ENCODE measurements at regions not wholly inside any gene's neighbourhood (a gene's known extent, or its start where the extent isn't known, plus 50 kb on each side); places are given as distances from the start of the nearest gene placed in this dataset.

GRCh38 chr11:69348414-69349235 is 54.7 kb downstream of the MYEOV start:
- H3K9me3 Mint-ChIP-seq: peaks cover 8% of the 10 kb centered on the region
- H3K4me1 Mint-ChIP-seq (ENCODE audit: low read depth): peaks cover 5% of the 10 kb centered on the region
- H3K4me3 Mint-ChIP-seq: no peak overlapping the region

DNA sequence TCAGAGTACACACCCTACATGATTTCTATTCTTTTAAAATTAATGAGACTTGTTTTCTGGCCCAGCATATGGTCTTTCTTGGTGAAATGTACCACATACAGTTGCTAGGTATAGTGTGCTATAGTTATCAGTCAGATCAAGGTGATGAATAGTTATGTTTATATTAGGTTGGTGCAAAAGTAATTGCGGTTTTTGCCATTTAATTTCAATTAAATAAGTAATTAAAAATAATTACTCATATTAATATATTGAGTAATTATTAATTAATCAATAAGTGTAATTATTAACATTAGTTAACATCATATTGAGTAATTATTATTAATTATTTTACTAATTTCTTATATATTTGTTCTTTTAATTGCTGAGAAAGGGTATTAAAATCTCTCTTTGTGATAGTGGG is 56.1 kb downstream of the MYEOV start:
- Mint-ChIP-seq H3K9me3 (peaks cover 8% of the 10 kb centered on the region), H3K4me3 (no peak overlapping the region), H3K4me1 (ENCODE audit: low read depth) (peaks cover 5% of the 10 kb centered on the region), H3K36me3 (ENCODE audit: low read depth) (no peaks in the 10 kb centered on the region), H3K27ac (no peak overlapping the region), H3K27me3 (ENCODE audit: low read depth) (peaks cover 12% of the 10 kb centered on the region)

More at GRCh38 chr11:69348414-69349235, 54.7 kb downstream of the MYEOV start:
- H3K27me3 Mint-ChIP-seq (ENCODE audit: low read depth): peaks cover 12% of the 10 kb centered on the region
- no peak overlapping the region for H3K27ac Mint-ChIP-seq
- H3K36me3 Mint-ChIP-seq (ENCODE audit: low read depth): no peaks in the 10 kb centered on the region

GRCh38 chr11:69350596-69350995 is 56.6 kb downstream of the MYEOV start:
- Mint-ChIP-seq H3K27ac (no peak overlapping the region), H3K9me3 (peaks cover 8% of the 10 kb centered on the region), H3K4me1 (ENCODE audit: low read depth) (peaks cover 5% of the 10 kb centered on the region), H3K36me3 (ENCODE audit: low read depth) (no peaks in the 10 kb centered on the region), H3K4me3 (no peak overlapping the region), H3K27me3 (ENCODE audit: low read depth) (peaks cover 12% of the 10 kb centered on the region)

GRCh38 chr11:69351460-69351859 is 57.5 kb downstream of the MYEOV start:
- peaks cover 5% of the 10 kb centered on the region for H3K4me1 Mint-ChIP-seq (ENCODE audit: low read depth)
- no peak overlapping the region for H3K27ac Mint-ChIP-seq
- H3K4me3 Mint-ChIP-seq: no peak overlapping the region
- H3K27me3 Mint-ChIP-seq (ENCODE audit: low read depth): peaks cover 8% of the 10 kb centered on the region
- H3K9me3 Mint-ChIP-seq: peaks cover 8% of the 10 kb centered on the region
- no peaks in the 10 kb centered on the region for H3K36me3 Mint-ChIP-seq (ENCODE audit: low read depth)

DNA sequence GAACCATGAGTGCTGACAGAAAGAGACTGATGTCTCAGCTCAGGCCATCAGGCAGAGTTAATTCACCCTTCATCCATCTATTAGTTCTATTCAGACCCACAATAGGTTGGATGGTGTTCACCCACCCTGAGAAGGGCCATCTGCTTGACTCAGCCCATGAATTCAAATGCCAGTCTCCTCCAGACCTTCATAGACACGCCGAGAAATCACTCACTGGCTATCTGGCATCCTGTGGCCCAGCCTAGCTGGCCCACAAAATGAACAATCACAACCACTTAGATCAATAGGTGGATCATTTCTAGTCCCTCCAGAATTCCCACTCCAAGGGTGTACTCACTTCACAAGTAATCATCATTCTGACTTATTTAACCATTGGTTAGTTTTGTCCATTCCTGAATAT is 58.2 kb downstream of the MYEOV start:
- Mint-ChIP-seq H3K36me3 (ENCODE audit: low read depth) (no peaks in the 10 kb centered on the region), H3K9me3 (peaks cover 8% of the 10 kb centered on the region), H3K4me3 (no peak overlapping the region), H3K4me1 (ENCODE audit: low read depth) (peaks cover 5% of the 10 kb centered on the region), H3K27me3 (ENCODE audit: low read depth) (peaks cover 7% of the 10 kb centered on the region), H3K27ac (no peak overlapping the region)

DNA sequence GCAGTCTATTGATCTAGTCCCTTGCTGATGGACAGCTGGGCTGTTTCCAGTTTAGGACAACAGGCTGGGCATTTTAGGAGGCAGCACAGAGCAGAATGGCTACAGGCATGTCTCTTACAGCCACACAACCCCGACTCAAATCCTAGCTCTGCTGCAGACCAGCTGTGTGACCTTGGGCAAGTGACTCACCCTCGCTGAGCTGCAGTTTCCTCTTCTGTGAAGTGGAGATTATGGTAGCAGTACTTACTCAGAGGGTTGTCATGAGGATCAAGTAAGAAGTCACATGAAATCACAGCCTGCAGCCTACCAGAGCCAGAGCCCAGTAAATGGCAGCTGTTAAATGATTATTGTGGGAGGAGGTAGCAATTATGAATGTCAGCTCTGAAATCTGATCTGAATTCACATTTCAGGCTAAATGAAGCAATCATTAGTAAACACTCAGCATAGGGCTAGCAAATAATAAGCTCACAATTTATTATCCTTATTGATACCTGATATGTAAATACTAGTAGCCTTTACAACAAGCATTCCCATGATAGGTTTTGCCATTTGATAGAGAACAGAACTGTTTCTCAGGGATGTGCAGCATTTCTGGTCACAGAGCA is 58.9 kb downstream of the MYEOV start:
- Mint-ChIP-seq H3K27ac (no peak overlapping the region), H3K9me3 (peaks cover 8% of the 10 kb centered on the region), H3K36me3 (ENCODE audit: low read depth) (no peaks in the 10 kb centered on the region), H3K27me3 (ENCODE audit: low read depth) (peaks cover 5% of the 10 kb centered on the region), H3K4me3 (no peak overlapping the region), H3K4me1 (ENCODE audit: low read depth) (peaks cover 5% of the 10 kb centered on the region)

DNA sequence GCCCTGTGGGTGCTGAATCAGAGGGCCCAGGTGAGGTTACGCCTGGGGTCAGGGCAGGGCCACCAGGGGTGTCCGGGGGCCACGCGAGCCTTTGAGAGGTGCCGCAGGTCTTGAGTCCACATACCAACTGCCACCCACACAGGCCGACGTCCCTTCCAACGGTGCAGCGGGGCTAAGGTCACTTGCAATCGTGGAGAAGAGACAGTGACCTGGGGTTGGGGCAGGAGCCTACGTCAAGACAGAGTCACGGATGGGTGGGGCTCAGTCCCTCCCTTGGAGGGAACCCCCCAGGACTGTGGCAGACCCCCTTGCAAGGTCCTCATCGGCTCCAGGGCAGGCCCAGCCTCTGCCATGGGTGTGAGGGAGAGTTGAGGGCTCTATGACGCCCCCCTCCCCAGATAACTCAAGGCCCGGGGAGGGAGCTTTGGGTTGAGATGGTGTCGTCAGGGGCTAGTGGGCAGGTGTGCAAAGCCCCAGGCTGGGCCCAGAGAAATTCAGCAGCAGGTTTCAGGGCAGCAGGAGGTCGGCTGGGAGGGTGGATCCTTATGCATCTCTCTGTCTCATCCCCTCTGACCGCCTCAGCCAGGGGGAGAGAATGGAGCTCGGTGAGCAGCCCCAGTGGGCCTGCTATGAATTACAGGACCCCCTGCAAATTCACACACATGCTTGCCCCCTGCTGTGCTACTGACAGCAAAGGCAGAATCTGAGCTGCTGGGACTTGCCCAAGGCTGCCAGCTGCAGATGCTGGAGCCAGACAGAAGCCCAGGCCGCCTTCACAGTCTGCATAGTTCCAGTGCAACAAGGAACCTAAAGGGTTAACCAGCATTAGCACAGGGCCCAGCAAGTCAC is 60.0 kb downstream of the MYEOV start:
- peaks cover 4% of the 10 kb centered on the region for H3K9me3 Mint-ChIP-seq
- peaks cover 4% of the 10 kb centered on the region for H3K27me3 Mint-ChIP-seq (ENCODE audit: low read depth)
- no peaks in the 10 kb centered on the region for H3K36me3 Mint-ChIP-seq (ENCODE audit: low read depth)
- H3K27ac Mint-ChIP-seq: no peak overlapping the region
- H3K4me3 Mint-ChIP-seq: no peak overlapping the region
- peaks cover 5% of the 10 kb centered on the region for H3K4me1 Mint-ChIP-seq (ENCODE audit: low read depth)

DNA sequence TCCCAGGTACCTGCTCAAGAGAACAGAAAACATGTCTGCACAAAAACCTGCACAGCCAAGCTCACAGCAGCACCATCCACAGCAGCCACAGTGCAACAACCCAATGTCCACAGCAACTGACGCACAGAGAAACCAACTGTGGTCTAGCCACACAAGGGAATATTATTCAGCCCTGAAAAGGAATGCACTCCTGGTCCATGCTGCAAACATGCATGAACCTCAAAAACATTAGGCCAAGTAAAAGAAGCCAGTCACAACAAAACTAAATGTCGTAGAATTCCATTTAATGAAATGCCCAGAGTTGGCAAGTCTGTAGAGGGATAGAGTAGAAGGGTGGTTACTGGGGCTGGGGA is 60.6 kb downstream of the MYEOV start:
- H3K36me3 Mint-ChIP-seq (ENCODE audit: low read depth): no peaks in the 10 kb centered on the region
- H3K4me1 Mint-ChIP-seq (ENCODE audit: low read depth): peaks cover 5% of the 10 kb centered on the region
- no peak overlapping the region for H3K4me3 Mint-ChIP-seq
- H3K27me3 Mint-ChIP-seq (ENCODE audit: low read depth): peaks cover 3% of the 10 kb centered on the region
- H3K27ac Mint-ChIP-seq: no peak overlapping the region
- peaks cover 3% of the 10 kb centered on the region for H3K9me3 Mint-ChIP-seq

DNA sequence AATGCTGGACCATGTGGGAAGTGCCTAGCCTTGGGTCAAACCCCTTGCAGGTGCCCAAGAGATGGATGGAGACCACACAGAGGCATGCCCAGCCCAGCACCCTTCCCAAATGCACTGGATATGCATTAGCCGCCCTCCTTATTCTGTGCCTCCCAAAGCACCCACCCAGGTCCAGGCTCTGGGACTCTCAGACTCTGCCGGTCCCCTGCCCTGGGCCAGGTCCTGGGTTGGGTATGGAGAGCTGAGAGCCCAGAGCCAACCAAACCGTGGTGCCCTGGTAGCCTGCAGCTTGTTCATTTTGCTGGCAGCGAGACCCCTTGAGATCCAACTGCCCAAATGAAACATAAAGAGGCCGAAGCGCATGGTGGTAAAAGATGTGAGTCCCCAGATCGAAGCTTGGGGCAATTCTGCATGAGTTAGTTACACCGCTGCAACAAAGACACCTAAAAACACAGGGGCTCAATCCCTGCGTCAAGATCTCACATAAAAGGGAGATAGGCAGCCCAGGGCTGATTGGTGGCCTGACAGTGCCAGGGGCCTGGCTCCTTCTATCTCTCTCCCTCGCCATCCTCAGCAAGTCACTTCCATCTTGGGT is 61.5 kb downstream of the MYEOV start:
- peaks cover 4% of the 10 kb centered on the region for H3K9me3 Mint-ChIP-seq
- H3K4me3 Mint-ChIP-seq: no peak overlapping the region
- H3K36me3 Mint-ChIP-seq (ENCODE audit: low read depth): no peaks in the 10 kb centered on the region
- H3K27me3 Mint-ChIP-seq (ENCODE audit: low read depth): no peaks in the 10 kb centered on the region
- H3K4me1 Mint-ChIP-seq (ENCODE audit: low read depth): peaks cover 5% of the 10 kb centered on the region
- H3K27ac Mint-ChIP-seq: no peak overlapping the region

DNA sequence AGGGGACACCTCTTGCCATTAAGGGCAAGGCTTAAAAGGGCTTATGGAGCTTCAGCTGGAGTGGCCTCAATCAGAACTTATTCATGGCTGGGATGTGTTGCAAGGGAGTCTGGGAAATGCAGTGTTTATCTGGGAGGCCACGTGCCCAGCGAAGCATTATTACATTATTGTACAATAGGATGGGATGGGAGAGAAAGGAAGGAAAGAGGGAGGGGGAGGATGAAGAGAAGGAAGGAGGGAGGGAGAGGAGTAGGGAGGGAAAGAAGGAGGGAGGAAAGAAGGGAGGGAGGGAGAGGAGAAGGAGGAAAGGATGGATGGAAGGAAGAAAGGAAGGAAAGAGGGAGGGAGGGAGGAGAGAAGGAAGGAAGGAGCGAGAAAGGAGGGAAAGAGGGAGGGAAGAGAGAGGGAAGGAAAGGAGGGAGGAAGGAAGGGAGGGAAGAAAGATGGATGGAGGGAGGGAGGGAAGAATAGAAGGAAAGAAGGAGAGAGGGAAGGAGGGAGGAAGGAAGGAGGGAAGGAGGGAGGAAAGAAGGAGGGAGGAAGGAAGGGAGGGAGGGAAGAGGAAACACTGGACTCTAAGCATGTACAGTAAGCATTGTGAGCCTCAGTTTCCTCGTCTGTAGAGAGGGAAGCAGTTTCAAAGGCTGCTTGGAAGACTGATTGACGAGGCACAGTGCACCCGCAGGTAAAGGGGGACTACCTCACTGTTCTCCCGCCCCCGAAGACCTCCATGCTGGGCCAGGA is 62.2 kb downstream of the MYEOV start:
- Mint-ChIP-seq H3K27ac (no peak overlapping the region), H3K36me3 (ENCODE audit: low read depth) (no peaks in the 10 kb centered on the region), H3K4me1 (ENCODE audit: low read depth) (peaks cover 5% of the 10 kb centered on the region), H3K4me3 (no peak overlapping the region), H3K9me3 (peaks cover 4% of the 10 kb centered on the region), H3K27me3 (ENCODE audit: low read depth) (no peaks in the 10 kb centered on the region)

DNA sequence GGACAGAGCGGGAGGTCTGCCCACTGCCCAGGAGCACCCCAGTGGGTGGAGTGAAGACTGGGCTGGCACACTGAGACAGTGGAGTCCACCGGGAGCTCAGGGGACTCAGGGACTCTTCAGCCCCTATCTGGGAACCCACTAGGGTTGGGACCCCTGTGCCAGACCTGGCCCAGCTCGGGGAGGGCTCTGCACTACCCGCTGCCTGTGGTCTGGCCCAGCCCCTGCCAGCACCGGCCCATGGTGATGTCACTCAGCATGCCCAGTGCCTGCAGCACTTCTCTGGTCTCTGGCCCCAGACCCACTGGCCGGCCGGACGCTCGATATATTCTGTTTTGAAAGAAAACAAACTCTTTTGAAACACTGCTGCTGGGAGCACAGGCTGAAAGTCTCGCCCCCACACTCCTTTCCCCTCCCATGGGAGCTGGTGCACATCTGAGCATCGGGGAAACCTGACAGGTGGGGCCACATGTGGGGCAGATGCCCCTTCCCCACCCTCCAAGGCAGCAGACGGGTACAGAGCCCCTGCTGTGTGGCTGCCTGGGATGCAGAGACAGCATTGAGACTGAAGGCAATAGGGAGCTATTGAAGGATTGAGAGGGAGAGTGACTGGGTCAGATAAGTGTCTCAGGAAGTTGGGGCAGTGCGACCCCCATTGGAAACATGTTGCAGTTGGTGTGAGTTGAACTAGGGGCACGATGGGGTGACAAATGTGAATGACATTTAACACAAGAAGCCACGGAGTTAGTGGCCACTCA is 62.9 kb downstream of the MYEOV start:
- H3K36me3 Mint-ChIP-seq (ENCODE audit: low read depth): no peaks in the 10 kb centered on the region
- no peak overlapping the region for H3K4me3 Mint-ChIP-seq
- no peak overlapping the region for H3K27ac Mint-ChIP-seq
- peaks cover 3% of the 10 kb centered on the region for H3K27me3 Mint-ChIP-seq (ENCODE audit: low read depth)
- H3K4me1 Mint-ChIP-seq (ENCODE audit: low read depth): peaks cover 5% of the 10 kb centered on the region
- peaks cover 4% of the 10 kb centered on the region for H3K9me3 Mint-ChIP-seq

DNA sequence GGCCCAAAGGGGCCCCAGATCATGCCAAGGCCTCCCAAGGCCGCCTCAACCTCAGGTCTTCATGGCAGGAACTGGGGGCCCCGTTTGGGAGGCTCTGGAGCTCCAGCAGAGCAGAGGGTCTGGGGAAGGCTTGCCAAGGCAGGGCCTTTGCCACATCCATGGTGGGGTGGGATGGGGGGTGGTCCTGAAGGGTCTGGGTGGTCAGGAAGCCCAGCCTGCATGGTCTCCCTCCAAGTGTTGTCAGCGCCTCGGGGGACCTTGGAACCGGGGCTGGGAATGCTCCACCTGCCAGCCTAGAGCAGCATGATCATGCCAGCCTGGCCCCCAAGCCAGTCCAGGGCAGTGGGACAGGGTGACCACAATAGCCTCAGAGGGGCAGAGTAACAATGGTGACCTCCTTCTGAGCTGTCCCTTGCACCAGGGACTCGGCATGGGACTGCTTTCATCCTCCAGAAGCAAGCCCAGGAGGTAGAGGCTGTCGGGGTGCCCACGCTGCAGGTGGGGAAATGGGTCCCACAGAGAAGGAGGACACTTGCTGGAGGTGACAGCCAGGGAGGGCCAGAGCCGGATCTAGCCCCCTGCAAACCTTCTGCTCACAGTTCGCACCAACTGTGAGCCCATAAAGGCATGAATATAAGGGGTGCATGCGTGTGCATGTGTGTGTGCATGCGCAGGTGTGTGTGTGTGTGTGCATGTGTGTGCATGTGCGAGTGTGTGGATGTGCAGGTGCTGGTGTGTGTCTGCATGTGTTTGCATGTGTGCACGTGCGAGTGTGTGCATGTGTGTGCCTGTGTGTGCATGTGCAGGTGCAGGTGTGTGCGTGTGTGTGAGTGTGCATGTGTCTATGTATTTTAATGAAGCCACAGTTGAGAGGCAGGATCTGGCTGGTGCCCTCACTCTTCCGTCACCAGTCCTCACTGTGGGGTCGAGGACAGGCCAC is 63.8 kb downstream of the MYEOV start:
- Mint-ChIP-seq H3K4me3 (no peak overlapping the region), H3K4me1 (ENCODE audit: low read depth) (peaks cover 1% of the 10 kb centered on the region), H3K36me3 (ENCODE audit: low read depth) (no peaks in the 10 kb centered on the region), H3K27me3 (ENCODE audit: low read depth) (peaks cover 3% of the 10 kb centered on the region), H3K27ac (no peak overlapping the region), H3K9me3 (peaks cover 4% of the 10 kb centered on the region)

Data from T-helper 1 cell treated with Interleukin-12 subunit alpha and Interleukin-12 subunit beta and Interleukin-4 antibody, amounts not matched to agents 30 μg/mL and 1 μg/mL, for 36 hours (primary cell).